ENCODE measurements at regions not wholly inside any gene's neighbourhood (a gene's known extent, or its start where the extent isn't known, plus 50 kb on each side); places are given as distances from the start of the nearest gene placed in this dataset.
"Not testable (repeated sequence)": the region's sequence is repeated elsewhere in the genome, so short reads cannot be mapped to it uniquely, and the experiment has no call there.

- DNase-seq, result no peak
- Histone ChIP-seq H3K9me3 (no peaks in the 10 kb centered on the region), H3K4me3 (no peak overlapping the region), H3K36me3 (no peaks in the 10 kb centered on the region), H3K27me3 (no peaks in the 10 kb centered on the region)
Measured at GRCh38 chr2:201568217-201568820, 75.0 kb downstream of the TMEM237 start.

GRCh38 chr2:201559067-201559710, 84.1 kb downstream of the TMEM237 start:
- DNase-seq, result no peak
- Histone ChIP-seq H3K36me3 (no peaks in the 10 kb centered on the region), H3K4me3 (no peak overlapping the region), H3K27me3 (no peaks in the 10 kb centered on the region), H3K9me3 (no peaks in the 10 kb centered on the region)

- H3K36me3 ChIP-seq, result no peaks in the 10 kb centered on the region
- H3K9me3 ChIP-seq, result no peaks in the 10 kb centered on the region
- no peak overlapping the region for H3K4me3 ChIP-seq
- no peak for DNase-seq
- no peaks in the 10 kb centered on the region for H3K27me3 ChIP-seq
Measured at GRCh38 chr2:201558665-201559064, 84.6 kb downstream of the TMEM237 start.

DNA sequence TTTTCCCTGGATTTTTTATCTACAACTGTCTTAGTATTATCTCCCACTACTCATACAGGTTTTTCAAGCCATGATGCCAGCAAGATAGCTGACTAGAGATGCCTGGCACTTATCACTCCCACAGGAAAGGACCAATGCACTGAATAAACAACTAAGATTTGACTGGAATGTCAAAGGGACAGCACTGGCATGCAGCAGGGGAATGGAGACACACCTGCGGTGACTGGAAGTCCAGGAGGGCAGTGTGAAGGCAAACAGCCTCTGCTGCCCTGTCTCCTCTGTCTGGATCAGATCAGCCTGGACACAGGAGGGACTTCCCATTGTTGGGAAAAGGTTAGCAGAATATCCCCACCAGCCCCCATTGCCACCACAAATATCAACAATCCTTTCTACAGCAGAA, 85.1 kb downstream of the TMEM237 start:
- no peak for DNase-seq
- no peaks in the 10 kb centered on the region for H3K36me3 ChIP-seq
- no peak overlapping the region for H3K4me3 ChIP-seq
- no peaks in the 10 kb centered on the region for H3K27me3 ChIP-seq
- H3K9me3 ChIP-seq, result no peaks in the 10 kb centered on the region

DNA sequence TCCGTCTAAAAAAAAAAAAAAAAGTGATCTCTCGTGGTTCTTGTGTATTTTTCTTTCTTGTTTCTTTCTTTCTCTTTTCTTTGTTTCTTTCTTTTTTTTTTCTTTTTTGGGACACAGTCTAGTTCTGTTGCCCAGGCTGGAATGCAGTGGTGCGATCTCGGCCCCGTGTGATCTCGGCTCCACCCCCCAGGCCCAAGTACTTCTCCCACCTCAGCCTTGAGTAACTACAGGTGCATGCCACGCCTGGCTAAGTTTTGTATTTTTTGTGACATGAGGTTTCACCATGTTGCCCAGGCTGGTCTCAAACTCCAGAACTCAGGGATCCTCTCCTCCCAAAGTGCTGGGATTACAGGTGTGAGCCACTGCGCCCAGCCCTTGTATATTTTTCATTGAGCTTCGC, 91.4 kb downstream of the TMEM237 start:
- H3K36me3 ChIP-seq, result no peaks in the 10 kb centered on the region
- H3K27me3 ChIP-seq, result no peaks in the 10 kb centered on the region
- H3K9me3 ChIP-seq, result no peaks in the 10 kb centered on the region
- no peak overlapping the region for H3K4me3 ChIP-seq
- DNase-seq, result no peak

- Histone ChIP-seq H3K9me3 (no peaks in the 10 kb centered on the region), H3K4me3 (0 out of 2 replicates have a peak overlapping the region, but pooled peaks have one; percentile 6), H3K27me3 (no peaks in the 10 kb centered on the region), H3K36me3 (no peaks in the 10 kb centered on the region)
- DNase-seq, result peak; percentile 8
Measured at GRCh38 chr2:201546576-201546975, 95.0 kb downstream of the STRADB start.

- no peaks in the 10 kb centered on the region for H3K9me3 ChIP-seq
- no peaks in the 10 kb centered on the region for H3K27me3 ChIP-seq
- DNase-seq, result no peak
- no peaks in the 10 kb centered on the region for H3K36me3 ChIP-seq
- no peak overlapping the region for H3K4me3 ChIP-seq
Measured at GRCh38 chr2:201542291-201542690, 90.8 kb downstream of the STRADB start.

- not testable (repeated sequence) for H3K4me3 ChIP-seq, DNase-seq, H3K9me3 ChIP-seq, H3K27me3 ChIP-seq, H3K36me3 ChIP-seq
Measured at GRCh38 chr2:201539271-201539670, 87.7 kb downstream of the STRADB start.

DNA sequence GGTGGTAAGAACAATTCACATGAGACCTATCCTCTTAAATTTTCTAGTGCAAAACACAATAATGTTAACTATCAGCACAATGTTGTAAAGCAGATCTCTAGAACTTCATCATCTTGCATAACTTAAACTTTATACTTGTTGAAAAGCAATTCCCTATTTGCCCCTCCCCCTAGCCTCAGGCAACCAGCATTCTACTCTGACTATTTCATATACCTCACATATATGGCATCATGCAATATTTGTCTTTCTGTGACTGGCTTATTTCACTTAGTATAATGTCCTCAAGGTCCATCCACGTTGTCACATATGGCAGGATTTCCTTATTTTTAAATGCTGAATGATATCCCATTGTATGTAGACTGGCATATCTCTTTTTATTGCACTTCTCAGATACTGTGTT, 86.5 kb downstream of the STRADB start:
- no peak overlapping the region for H3K4me3 ChIP-seq
- no peaks in the 10 kb centered on the region for H3K27me3 ChIP-seq
- H3K9me3 ChIP-seq, result peaks cover 7% of the 10 kb centered on the region
- DNase-seq, result no peak
- H3K36me3 ChIP-seq, result no peaks in the 10 kb centered on the region

- Histone ChIP-seq H3K27me3 (no peaks in the 10 kb centered on the region), H3K4me3 (no peak overlapping the region)
Measured at GRCh38 chr2:201536754-201537153, 85.2 kb downstream of the STRADB start.

DNA sequence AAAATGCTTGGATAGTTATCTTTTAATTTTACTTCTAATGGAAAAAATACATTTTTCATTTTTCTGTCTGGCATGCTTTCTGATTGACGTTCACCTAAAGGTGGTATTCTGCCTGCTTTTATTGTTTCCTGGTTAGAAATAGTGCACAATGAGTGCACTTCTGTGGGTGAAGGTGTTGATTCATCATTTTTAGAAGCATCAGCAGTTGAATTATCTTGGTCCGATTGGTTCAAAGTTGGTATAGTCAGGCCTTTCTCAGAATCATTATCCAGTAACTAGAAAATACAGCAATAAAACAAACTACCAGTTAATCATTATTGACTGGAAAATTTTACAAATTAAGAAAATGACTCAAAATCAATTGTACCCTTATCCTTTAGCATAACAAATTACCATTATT, 84.5 kb downstream of the STRADB start:
- Histone ChIP-seq H3K27me3 (no peaks in the 10 kb centered on the region), H3K36me3 (no peaks in the 10 kb centered on the region), H3K4me3 (no peak overlapping the region), H3K9me3 (peaks cover 9% of the 10 kb centered on the region)
- no peak for DNase-seq

More at GRCh38 chr2:201536754-201537153, 85.2 kb downstream of the STRADB start:
- Histone ChIP-seq H3K36me3 (no peaks in the 10 kb centered on the region), H3K9me3 (peaks cover 9% of the 10 kb centered on the region)
- DNase-seq, result no peak

- Histone ChIP-seq H3K9me3 (peaks cover 11% of the 10 kb centered on the region), H3K36me3 (no peaks in the 10 kb centered on the region), H3K4me3 (no peak overlapping the region), H3K27me3 (no peaks in the 10 kb centered on the region)
- DNase-seq, result peak; percentile 8
Measured at GRCh38 chr2:201532686-201533304, 81.3 kb downstream of the STRADB start.
